HG02571 (cell line): ENCODE measurements at regions not wholly inside any gene's neighbourhood (a gene's known extent, or its start where the extent isn't known, plus 50 kb on each side); places are given as distances from the start of the nearest gene placed in this dataset.

ENCODE experiments used
- ATAC-seq: cut with Tn5 transposase; IDR thresholded peaks from one replicate; pipeline ENCODE4 v1.9.1; 2021; ENCODE audit warnings: mild to moderate bottlenecking, moderate library complexity; ENCODE audit not compliant: unreplicated experiment

GRCh38 chr2:155095613-155096012, 397.1 kb downstream of the KCNJ3 start:
- no peak for ATAC-seq

GRCh38 chr2:155080373-155080772, 381.9 kb downstream of the KCNJ3 start:
- ATAC-seq, result no peak

GRCh38 chr2:155070489-155070888, 372.0 kb downstream of the KCNJ3 start:
- ATAC-seq, result no peak

- ATAC-seq, result no peak
Observed at GRCh38 chr2:155062922-155063258, 364.4 kb downstream of the KCNJ3 start.

GRCh38 chr2:155062250-155062921, 363.9 kb downstream of the KCNJ3 start:
- ATAC-seq, result no peak

GRCh38 chr2:155060896-155061295, 362.4 kb downstream of the KCNJ3 start:
- no peak for ATAC-seq

- ATAC-seq, result no peak
Observed at GRCh38 chr2:155054712-155055111, 356.2 kb downstream of the KCNJ3 start.

- ATAC-seq, result no peak
Observed at GRCh38 chr2:155043097-155043496, 344.6 kb downstream of the KCNJ3 start.

GRCh38 chr2:155035308-155035707, 336.8 kb downstream of the KCNJ3 start:
- ATAC-seq, result no peak

- peak; percentile 63 for ATAC-seq
Observed at GRCh38 chr2:155033652-155034051, 335.2 kb downstream of the KCNJ3 start.

- ATAC-seq, result no peak
Observed at GRCh38 chr2:155030296-155030695, 331.8 kb downstream of the KCNJ3 start.

- ATAC-seq, result no peak
Observed at GRCh38 chr2:155026651-155027174, 328.2 kb downstream of the KCNJ3 start.

GRCh38 chr2:155023674-155024073, 325.2 kb downstream of the KCNJ3 start:
- ATAC-seq, result no peak

GRCh38 chr2:155022531-155022930, 324.0 kb downstream of the KCNJ3 start:
- no peak for ATAC-seq

- no peak for ATAC-seq
Observed at GRCh38 chr2:155021618-155022017, 323.1 kb downstream of the KCNJ3 start.

- ATAC-seq, result no peak
Observed at GRCh38 chr2:155020246-155020645, 321.8 kb downstream of the KCNJ3 start.

- no peak for ATAC-seq
Observed at GRCh38 chr2:155010925-155011324, 312.4 kb downstream of the KCNJ3 start.

GRCh38 chr2:154995361-154995760, 296.9 kb downstream of the KCNJ3 start:
- no peak for ATAC-seq

GRCh38 chr2:154992826-154993225, 294.3 kb downstream of the KCNJ3 start:
- ATAC-seq, result no peak

GRCh38 chr2:154978710-154979109, 280.2 kb downstream of the KCNJ3 start:
- ATAC-seq, result no peak

GRCh38 chr2:154978244-154978643, 279.7 kb downstream of the KCNJ3 start:
- no peak for ATAC-seq

- ATAC-seq, result no peak
Observed at GRCh38 chr2:154974041-154974440, 275.5 kb downstream of the KCNJ3 start.

GRCh38 chr2:154963511-154963910, 265.0 kb downstream of the KCNJ3 start:
- no peak for ATAC-seq
